HCT116 (cell line): ENCODE measurements at regions not wholly inside any gene's neighbourhood (a gene's known extent, or its start where the extent isn't known, plus 50 kb on each side); places are given as distances from the start of the nearest gene placed in this dataset.

ENCODE experiments used
- ATAC-seq: fragments of 200-7000 bp; cut with Tn5 transposase; 2 replicates; pipeline ENCODE4 v1.9.1; 2020; ENCODE audit warnings: mild to moderate bottlenecking, moderate library complexity
- BruUV-seq: library from RNA; stranded (reverse); fragments of 400-500 nt; replicated peaks from 2 replicates; lab custom pipeline; 2021; lab: Mats Ljungman, UMichigan
- CTCF ChIA-PET: fragments of 300-600 bp; sonication (Branson Sonifier 250); formaldehyde crosslinking; loops from one replicate; lab custom pipeline; 2021; ENCODE audit warnings: antibody characterized with exemption; lab: Charles Lee
- POLR2A ChIA-PET: fragments of 300-600, 350-600 bp; sonication (Branson Sonifier 250); formaldehyde crosslinking; loops from one replicate; lab custom pipeline; 2021; ENCODE audit warnings: antibody characterized with exemption; lab: Charles Lee
- RAD21 ChIA-PET, 2 experiments: fragments of 300-600 bp; sonication (Branson Sonifier 250); formaldehyde crosslinking; loops; one replicate each; lab custom pipeline; 2023; ENCODE audit warnings: low total read pairs in 2 of 2; ENCODE audit not compliant: uncharacterized antibody in 2 of 2, unreplicated experiment in 2 of 2, low non-redundant PET in 1 of 2; lab: Charles Lee
- DNase-seq: peaks from one replicate; pipeline ENCODE4 v3.0.0-alpha.2; 2010; ENCODE audit warnings: low read depth, low spot score
- H2AFZ ChIP-seq: fragments of 200-600 bp; shearing (Covaris generic), sonication (generic); 2 replicates; pipeline ENCODE4 v1.6.1; 2017; ENCODE audit warnings: low read depth, mixed run types, mixed read lengths, antibody characterized with exemption, low read length; ENCODE audit not compliant: poor library complexity, severe bottlenecking
- H3K27ac ChIP-seq: 2 replicates; pipeline ENCODE4 v1.5.1; 2012; ENCODE audit warnings: low read depth, low read length
- H3K27me3 ChIP-seq: fragments of 200-600 bp; sonication (generic); 2 replicates; pipeline ENCODE4 v1.6.1; 2016; ENCODE audit warnings: mixed run types, low read length, mixed read lengths; ENCODE audit not compliant: insufficient read depth
- H3K36me3 ChIP-seq, 2 experiments: fragments of 200-500 bp in 1 of 2; fragments of 200-600 bp in 1 of 2; sonication (Bioruptor generic) in 1 of 2; sonication (generic) in 1 of 2; 2 replicates each; pipeline versions ENCODE4 v1.5.1 to v1.6.1; 2014 to 2016; ENCODE audit warnings: low read length in 2 of 2, inconsistent platforms in 1 of 2, mixed read lengths in 1 of 2, mixed run types in 1 of 2; ENCODE audit not compliant: insufficient read depth in 2 of 2, control insufficient read depth in 1 of 2
- H3K4me1 ChIP-seq, 2 experiments: fragments of 200-600 bp in 1 of 2; sonication (generic) in 1 of 2; 2 replicates each; pipeline versions ENCODE4 v1.5.1 to v1.6.1; 2012 to 2017; ENCODE audit warnings: low read length in 2 of 2, inconsistent platforms in 1 of 2, mild to moderate bottlenecking in 1 of 2, mixed read lengths in 1 of 2, mixed run types in 1 of 2, moderate library complexity in 1 of 2; ENCODE audit not compliant: insufficient read depth in 2 of 2, control insufficient read depth in 1 of 2
- H3K4me2 ChIP-seq: fragments of 200-600 bp; sonication (generic); 2 replicates; pipeline ENCODE4 v1.6.1; 2017; ENCODE audit warnings: mixed run types, low read length, mixed read lengths
- H3K4me3 ChIP-seq, 2 experiments: fragments of 200-600 bp in 1 of 2; sonication (generic) in 1 of 2; replicated peaks in 1 of 2; 2 replicates each; pipeline ENCODE4 v1.5.1; 2011 to 2016; ENCODE audit warnings: low read length in 2 of 2, control low read depth in 1 of 2, low read depth in 1 of 2, mild to moderate bottlenecking in 1 of 2, mixed read lengths in 1 of 2, mixed run types in 1 of 2
- H3K79me2 ChIP-seq: fragments of 200-600 bp; sonication (generic); 2 replicates; pipeline ENCODE4 v1.6.1; 2017; ENCODE audit warnings: mild to moderate bottlenecking, mixed run types, low read length, moderate library complexity, mixed read lengths; ENCODE audit not compliant: insufficient read depth
- H3K9ac ChIP-seq: fragments of 200-600 bp; sonication (generic); 2 replicates; pipeline ENCODE4 v1.6.1; 2016; ENCODE audit warnings: low read length, mixed read lengths
- H3K9me2 ChIP-seq: fragments of 200-600 bp; sonication (generic), shearing (Covaris generic); 2 replicates; pipeline ENCODE4 v1.6.1; 2017; ENCODE audit warnings: mixed run types, mild to moderate bottlenecking, moderate library complexity; ENCODE audit not compliant: insufficient read depth
- H3K9me3 ChIP-seq, 2 experiments: fragments of 200-500 bp in 1 of 2; fragments of 200-600 bp in 1 of 2; sonication (Bioruptor generic) in 1 of 2; sonication (generic) in 1 of 2; 2 replicates each; pipeline ENCODE4 v1.6.1; 2014 to 2017; ENCODE audit warnings: low read length in 2 of 2, mixed read lengths in 2 of 2, inconsistent platforms in 1 of 2, low read depth in 1 of 2, mild to moderate bottlenecking in 1 of 2, mixed run types in 1 of 2, moderate library complexity in 1 of 2; ENCODE audit not compliant: control insufficient read depth in 1 of 2, insufficient read depth in 1 of 2
- H4K20me1 ChIP-seq: fragments of 200-600 bp; sonication (generic), shearing (Covaris generic); 2 replicates; pipeline ENCODE4 v1.6.1; 2017; ENCODE audit warnings: mixed run types, mild to moderate bottlenecking, moderate library complexity; ENCODE audit not compliant: insufficient read depth
- EZH2 ChIP-seq: fragments of 200-600 bp; sonication (generic); IDR thresholded peaks from 2 replicates; pipeline ENCODE4 v1.6.1; 2017; ENCODE audit warnings: antibody characterized with exemption, mixed run types
- EZH2phosphoT487 ChIP-seq: fragments of 200-600 bp; IDR thresholded peaks from 2 replicates; pipeline ENCODE4 v1.6.1; 2018; ENCODE audit warnings: antibody characterized with exemption, borderline replicate concordance
- FOSL1 ChIP-seq: IDR thresholded peaks from 2 replicates; pipeline ENCODE4 v1.6.1; 2012; ENCODE audit warnings: low read depth
- POLR2A ChIP-seq: IDR thresholded peaks from 2 replicates; pipeline ENCODE4 v1.7.0; 2011; ENCODE audit warnings: borderline replicate concordance; ENCODE audit not compliant: insufficient read depth, insufficient read length; ENCODE audit errors: extremely low read depth
- RAD21 ChIP-seq: IDR thresholded peaks from 2 replicates; pipeline ENCODE4 v1.6.1; 2012; ENCODE audit warnings: low read depth, mild to moderate bottlenecking
- SIN3A ChIP-seq: IDR thresholded peaks from 2 replicates; pipeline ENCODE4 v1.6.1; 2012; ENCODE audit warnings: low read depth
- SP1 ChIP-seq: IDR thresholded peaks from 2 replicates; pipeline ENCODE4 v1.6.1; 2012; ENCODE audit warnings: low read depth
- SRF ChIP-seq: IDR thresholded peaks from 2 replicates; pipeline ENCODE4 v1.6.1; 2012; ENCODE audit warnings: low read depth
- TCF7L2 ChIP-seq: IDR thresholded peaks from 2 replicates; pipeline ENCODE4 v1.7.0; 2011; ENCODE audit warnings: borderline replicate concordance, inconsistent platforms; ENCODE audit not compliant: insufficient read depth, insufficient read length; ENCODE audit errors: extremely low read depth
- YY1 ChIP-seq: IDR thresholded peaks from 2 replicates; pipeline ENCODE4 v1.6.1; 2011; ENCODE audit warnings: low read length, low read depth, moderate library complexity, mild to moderate bottlenecking; ENCODE audit not compliant: insufficient replicate concordance; ENCODE audit errors: extremely low read depth
- ZBTB33 ChIP-seq: IDR thresholded peaks from 2 replicates; pipeline ENCODE4 v1.6.1; 2011; ENCODE audit warnings: mild to moderate bottlenecking, low read length, moderate library complexity; ENCODE audit not compliant: insufficient replicate concordance; ENCODE audit errors: extremely low read depth
- ZFX ChIP-seq: fragments of 450-650 bp; IDR thresholded peaks from 2 replicates; pipeline ENCODE4 v1.6.1; 2017
- intact Hi-C: fragments of 100-400 bp; cut with micrococcal nuclease; formaldehyde crosslinking; loops from 2 replicates; pipeline ENCODE4 v1.10.0; 2022
- TF ChIP-seq, protein P1 (sequence below): IDR thresholded peaks from 2 replicates; pipeline ENCODE4 v1.6.1; 2012; ENCODE audit warnings: low read depth
- TF ChIP-seq, protein P2 (sequence below): IDR thresholded peaks from 2 replicates; pipeline ENCODE4 v1.6.1; 2012

DNA sequence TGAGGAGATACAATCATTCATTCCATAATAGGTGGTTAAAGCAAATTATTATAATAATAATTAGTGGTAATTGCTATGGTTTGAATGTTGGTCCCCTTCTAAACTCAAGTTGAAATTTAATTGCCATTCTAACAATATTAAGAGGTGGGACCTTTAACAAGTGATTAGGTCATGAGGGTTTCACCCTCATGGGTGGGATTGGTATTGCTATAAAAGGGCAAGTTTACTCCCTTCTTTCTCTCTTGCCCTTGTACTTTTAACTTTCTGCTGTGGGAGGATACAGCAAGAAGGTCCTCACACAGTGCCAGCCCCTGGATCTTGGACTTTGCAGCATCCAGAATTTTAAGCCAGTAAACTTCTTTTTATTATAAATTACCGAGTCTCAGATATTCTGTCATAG is 101.9 kb upstream of the PARP8 start (continued):
- TF ChIP-seq, protein P1, sequence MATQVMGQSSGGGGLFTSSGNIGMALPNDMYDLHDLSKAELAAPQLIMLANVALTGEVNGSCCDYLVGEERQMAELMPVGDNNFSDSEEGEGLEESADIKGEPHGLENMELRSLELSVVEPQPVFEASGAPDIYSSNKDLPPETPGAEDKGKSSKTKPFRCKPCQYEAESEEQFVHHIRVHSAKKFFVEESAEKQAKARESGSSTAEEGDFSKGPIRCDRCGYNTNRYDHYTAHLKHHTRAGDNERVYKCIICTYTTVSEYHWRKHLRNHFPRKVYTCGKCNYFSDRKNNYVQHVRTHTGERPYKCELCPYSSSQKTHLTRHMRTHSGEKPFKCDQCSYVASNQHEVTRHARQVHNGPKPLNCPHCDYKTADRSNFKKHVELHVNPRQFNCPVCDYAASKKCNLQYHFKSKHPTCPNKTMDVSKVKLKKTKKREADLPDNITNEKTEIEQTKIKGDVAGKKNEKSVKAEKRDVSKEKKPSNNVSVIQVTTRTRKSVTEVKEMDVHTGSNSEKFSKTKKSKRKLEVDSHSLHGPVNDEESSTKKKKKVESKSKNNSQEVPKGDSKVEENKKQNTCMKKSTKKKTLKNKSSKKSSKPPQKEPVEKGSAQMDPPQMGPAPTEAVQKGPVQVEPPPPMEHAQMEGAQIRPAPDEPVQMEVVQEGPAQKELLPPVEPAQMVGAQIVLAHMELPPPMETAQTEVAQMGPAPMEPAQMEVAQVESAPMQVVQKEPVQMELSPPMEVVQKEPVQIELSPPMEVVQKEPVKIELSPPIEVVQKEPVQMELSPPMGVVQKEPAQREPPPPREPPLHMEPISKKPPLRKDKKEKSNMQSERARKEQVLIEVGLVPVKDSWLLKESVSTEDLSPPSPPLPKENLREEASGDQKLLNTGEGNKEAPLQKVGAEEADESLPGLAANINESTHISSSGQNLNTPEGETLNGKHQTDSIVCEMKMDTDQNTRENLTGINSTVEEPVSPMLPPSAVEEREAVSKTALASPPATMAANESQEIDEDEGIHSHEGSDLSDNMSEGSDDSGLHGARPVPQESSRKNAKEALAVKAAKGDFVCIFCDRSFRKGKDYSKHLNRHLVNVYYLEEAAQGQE, result no peak
- TF ChIP-seq SRF (no peak), ZFX (no peak), SIN3A (no peak), ZBTB33 (no peak), SP1 (no peak), TCF7L2 (no peak)
- TF ChIP-seq, all 23 proteins: peak for 0

- ChIA-PET RAD21 (no interaction called here), CTCF (no interaction called here), POLR2A (no interaction called here)
- Histone ChIP-seq H3K9me3 (no peaks in the 10 kb centered on the region), H3K79me2 (no peaks in the 10 kb centered on the region), H3K4me2 (no peak overlapping the region), H2AFZ (no peak overlapping the region), H3K9ac (no peak overlapping the region), H3K9me2 (no peaks in the 10 kb centered on the region), H3K27ac (no peak overlapping the region), H3K4me1 (no peaks in the 10 kb centered on the region), H3K27me3 (no peaks in the 10 kb centered on the region), H4K20me1 (no peaks in the 10 kb centered on the region), H3K4me3 (no peak overlapping the region), H3K36me3 (no peaks in the 10 kb centered on the region)
- ATAC-seq, result no peak
- intact Hi-C loops, result no loop called here
- DNase-seq, result no peak
- BruUV-seq, result no TSS peak
- TF ChIP-seq EZH2phosphoT487 (no peak), RAD21 (no peak), YY1 (no peak), SP1 (no peak), EZH2 (no peak), FOSL1 (no peak), TCF7L2 (no peak), POLR2A (no peak)
- TF ChIP-seq, protein P1, result no peak
- TF ChIP-seq, protein P2, sequence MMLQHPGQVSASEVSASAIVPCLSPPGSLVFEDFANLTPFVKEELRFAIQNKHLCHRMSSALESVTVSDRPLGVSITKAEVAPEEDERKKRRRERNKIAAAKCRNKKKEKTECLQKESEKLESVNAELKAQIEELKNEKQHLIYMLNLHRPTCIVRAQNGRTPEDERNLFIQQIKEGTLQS, result no peak
Measured at GRCh38 chr5:50574121-50574520, 92.3 kb upstream of the PARP8 start.
